ENCODE measurements at regions not wholly inside any gene's neighbourhood (a gene's known extent, or its start where the extent isn't known, plus 50 kb on each side); places are given as distances from the start of the nearest gene placed in this dataset.
A peak's percentile ranks its signal among the peaks of the same experiment; 100 is the strongest.

DNA sequence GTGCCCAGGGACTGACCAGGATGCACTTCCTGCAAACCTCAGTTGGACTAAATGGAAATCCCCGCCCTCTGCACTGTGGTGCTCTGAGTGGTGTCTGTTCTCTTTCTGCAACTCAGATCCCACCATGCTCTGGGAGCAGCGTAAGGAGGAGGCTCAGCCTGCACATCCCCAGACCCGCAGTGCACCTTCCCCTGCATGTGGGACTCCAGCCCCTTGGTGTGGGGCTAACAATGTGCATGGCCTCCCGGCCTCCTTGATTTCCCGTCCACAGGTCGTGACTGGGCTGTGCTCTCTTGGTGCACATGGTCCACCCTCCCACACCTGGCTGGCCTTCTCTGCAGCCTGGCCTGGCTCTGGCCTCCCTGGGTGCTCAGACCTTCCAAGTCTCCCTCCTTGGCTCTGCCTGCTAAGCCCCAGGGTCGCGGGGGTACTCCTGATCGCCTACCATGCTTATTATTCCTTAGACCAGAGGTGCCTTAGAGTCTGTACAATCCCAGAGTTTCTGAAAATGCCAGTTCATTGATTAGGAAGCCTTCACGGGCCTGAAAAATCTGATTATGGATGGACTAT lies 397.5 kb downstream of the IRX2 start:
- Histone ChIP-seq H3K23me2 (ENCODE audit: low read depth, low read length) (no peaks in the 10 kb centered on the region), H4K8ac (ENCODE audit: extremely low read depth, insufficient read depth, low read length) (no peak overlapping the region), H3K14ac (ENCODE audit: insufficient read length) (no peak overlapping the region), H4K20me1 (replicated peaks in 1 of 2; ENCODE audit: control insufficient read depth in 1 of 2, insufficient read depth in 2 of 2, low read length in 2 of 2) (no peaks in the 10 kb centered on the region), H2BK20ac (ENCODE audit: low read length) (no peak overlapping the region), H3K79me1 (ENCODE audit: low read depth, low read length) (no peaks in the 10 kb centered on the region), H3K79me2 (ENCODE audit: control insufficient read depth in 1 of 2, insufficient read depth in 2 of 2, low read length in 2 of 2) (no peaks in the 10 kb centered on the region), H3K27me3 (replicated peaks in 1 of 4; ENCODE audit: control insufficient read depth in 3 of 4, extremely low read depth in 1 of 4, insufficient read depth in 3 of 4, low read length in 3 of 4) (no peaks in the 10 kb centered on the region), H2BK15ac (ENCODE audit: low read length) (0 out of 2 replicates have a peak overlapping the region, but pooled peaks have one; percentile 8), H2BK5ac (ENCODE audit: low read depth, low read length) (no peak overlapping the region), H3K4me2 (ENCODE audit: insufficient read depth in 1 of 2, low read depth in 2 of 2, low read length in 2 of 2) (no peak overlapping the region), H3K9ac (replicated peaks in 1 of 4; ENCODE audit: extremely low read depth in 1 of 4, low read depth in 3 of 4, low read length in 3 of 4) (no peak overlapping the region), H2BK120ac (replicated peaks; ENCODE audit: low read depth, low read length) (no peak overlapping the region), H3K36me3 (ENCODE audit: control insufficient read depth in 2 of 4, insufficient read depth in 4 of 4, low read length in 3 of 4) (no peaks in the 10 kb centered on the region), H2BK12ac (ENCODE audit: low read depth, low read length) (no peak overlapping the region), H2AFZ (ENCODE audit: low read length) (no peak overlapping the region), H3K27ac (ENCODE audit: low read depth, low read length) (no peak overlapping the region), H2AK5ac (ENCODE audit: low read depth, low read length) (no peak overlapping the region), H3K4ac (replicated peaks; ENCODE audit: insufficient read length, low read depth, low read length) (no peak overlapping the region), H4K91ac (replicated peaks; ENCODE audit: insufficient read length, low read length) (no peak overlapping the region), H3K4me1 (replicated peaks in 1 of 4; ENCODE audit: control insufficient read depth in 3 of 4, insufficient read depth in 4 of 4, low read length in 3 of 4) (no peaks in the 10 kb centered on the region), H3K4me3 (ENCODE audit: extremely low read depth in 1 of 4, insufficient read depth in 2 of 4, low read depth in 3 of 4, low read length in 4 of 4) (no peak overlapping the region), H3K56ac (replicated peaks; ENCODE audit: insufficient read length, low read depth, low read length) (no peak overlapping the region), H3K9me3 (ENCODE audit: insufficient read depth in 2 of 2, low read depth in 1 of 2, low read length in 1 of 2) (0 out of 4 replicates have a peak, but pooled peaks cover 3 to 4% of the 10 kb centered on the region in 2 experiments), H3K18ac (ENCODE audit: extremely low read depth, low read length) (no peak overlapping the region), H3K23ac (ENCODE audit: insufficient read length) (no peak overlapping the region), H4K5ac (ENCODE audit: insufficient read length, low read depth, low read length) (no peak overlapping the region)
- ChIA-PET CTCF (ENCODE audit: partially characterized antibody) (no interaction called here), POLR2A (ENCODE audit: partially characterized antibody) (no interaction called here)
- WGBS, 2 experiments (ENCODE audit: extremely low coverage in 1 of 2, insufficient coverage in 1 of 2, insufficient read length in 1 of 2, insufficient replicate concordance in 2 of 2, low coverage in 1 of 2, low lambda C conversion rate in 2 of 2, missing lambda C conversion rate in 1 of 2) = 90% methylated on average over 10 of the region's 10 CpGs; no CpG with 5 or more reads in 1 of the 2 experiments
- no peak for TF ChIP-seq JUND (IDR thresholded peaks at IDR 0.05; ENCODE audit: low read length)
- no peak for FAIRE-seq
- no peak for DNase-seq (ENCODE audit: low read depth in 1 of 2, low spot score in 2 of 2)

Measured in H1 (cell line).